ENCODE measurements at regions not wholly inside any gene's neighbourhood (a gene's known extent, or its start where the extent isn't known, plus 50 kb on each side); places are given as distances from the start of the nearest gene placed in this dataset.
"Not testable (repeated sequence)": the region's sequence is repeated elsewhere in the genome, so short reads cannot be mapped to it uniquely, and the experiment has no call there.

DNA sequence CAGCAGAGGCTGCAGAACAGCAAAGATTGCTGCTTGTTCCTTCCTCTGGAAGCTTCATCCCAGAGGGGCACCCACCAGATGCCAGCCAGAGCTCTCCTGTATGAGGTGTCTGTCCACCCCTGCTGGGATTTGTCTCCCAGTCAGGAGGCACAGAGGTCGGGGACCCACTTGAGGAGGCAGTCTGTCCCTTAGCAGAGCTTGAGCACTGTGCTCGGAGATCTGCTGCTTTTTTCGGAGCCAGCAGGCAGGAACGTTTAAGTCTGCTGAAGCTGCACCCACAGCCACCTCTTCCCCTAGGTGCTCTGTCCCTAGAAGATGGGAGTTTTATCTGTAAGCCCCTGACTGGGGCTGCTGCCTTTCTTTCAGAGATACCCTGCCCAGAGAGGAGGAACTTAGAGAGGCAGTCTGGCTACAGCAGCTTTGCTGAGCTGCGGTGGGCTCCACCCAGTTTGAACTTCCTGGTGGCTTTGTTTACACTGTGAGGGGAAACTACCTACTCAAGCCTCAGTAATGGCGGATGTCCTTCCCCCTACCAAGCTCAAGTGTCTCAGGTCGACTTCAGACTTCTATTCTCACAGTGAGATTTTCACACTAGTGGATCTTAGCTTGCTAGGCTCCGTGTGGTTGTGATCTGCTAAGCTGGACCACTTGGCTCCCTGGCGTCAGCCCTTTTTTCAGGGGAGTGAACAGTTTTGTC is 101.8 kb upstream of the GLRA1 start:
- DNase-seq: not testable (repeated sequence)

DNA sequence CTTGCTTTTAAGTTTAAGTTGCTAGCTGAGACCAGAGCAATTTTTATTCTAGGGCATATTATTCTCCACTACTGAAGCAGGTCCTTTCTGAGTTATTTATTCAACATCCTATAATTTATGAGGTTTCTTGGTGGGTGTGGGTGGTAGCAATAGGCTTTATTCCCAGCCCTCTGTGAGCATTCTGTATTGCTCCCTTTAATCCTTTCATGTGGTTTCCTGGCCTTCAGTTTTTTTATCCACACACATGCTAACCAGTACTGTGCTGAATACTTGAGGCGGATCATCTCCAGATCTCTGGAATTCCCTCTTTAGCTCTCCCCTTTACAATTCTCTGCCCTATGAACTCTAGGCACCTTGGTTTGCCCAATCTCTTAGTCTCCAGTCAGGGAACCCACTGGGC is 91.8 kb upstream of the GLRA1 start:
- DNase-seq: no peak

GRCh38 chr5:152007653-152008335 is 83.1 kb upstream of the GLRA1 start:
- DNase-seq: no peak

- no peak for DNase-seq
Measured at GRCh38 chr5:152004095-152004494, 79.4 kb upstream of the GLRA1 start.

All from NCI-H1930 (cell line).